ENCODE measurements at regions not wholly inside any gene's neighbourhood (a gene's known extent, or its start where the extent isn't known, plus 50 kb on each side); places are given as distances from the start of the nearest gene placed in this dataset.

GRCh38 chr6:164826831-164827468 lies 482.5 kb downstream of the C6orf118 start:
- dilution Hi-C loops (cut with HindIII; ENCODE audit: low sequenced_read_pairs, unreplicated experiment): no loop called here
- CTCF ChIA-PET: no interaction called here

More at GRCh38 chr6:164826831-164827468, 482.5 kb downstream of the C6orf118 start:
- ATAC-seq (ENCODE audit: low read depth) (no peak), DNase-seq (no peak)
- Histone ChIP-seq H2BK20ac (ENCODE audit: low read depth, low read length) (no peak overlapping the region), H3K79me1 (ENCODE audit: low read depth in 1 of 2, low read length in 2 of 2) (no peaks in the 10 kb centered on the region), H3K56ac (ENCODE audit: extremely low read depth, insufficient read depth, low read length) (no peak overlapping the region), H2BK15ac (ENCODE audit: low read depth, low read length) (no peak overlapping the region), H2AK5ac (ENCODE audit: low read depth, low read length) (no peak overlapping the region), H2AFZ (replicated peaks; ENCODE audit: low read length, poor library complexity) (no peak overlapping the region), H2AK9ac (replicated peaks; ENCODE audit: low read depth, low read length, poor library complexity) (no peak overlapping the region), H3K4me3 (ENCODE audit: insufficient read depth, low read depth, low read length) (no peak overlapping the region), H3K9ac (ENCODE audit: low read depth, low read length) (no peak overlapping the region), H3K36me3 (ENCODE audit: control insufficient read depth, insufficient read depth, low read length) (no peaks in the 10 kb centered on the region), H2BK5ac (ENCODE audit: low read depth, low read length, poor library complexity, severe bottlenecking) (no peak overlapping the region), H3K9me3 (ENCODE audit: control insufficient read depth, insufficient read depth, low read length) (peaks cover 24% of the 10 kb centered on the region), H3K4me2 (ENCODE audit: low read depth, low read length) (no peak overlapping the region), H4K8ac (ENCODE audit: low read depth in 2 of 2, low read length in 2 of 2) (no peak overlapping the region), H3K4me1 (ENCODE audit: control insufficient read depth, insufficient read depth, low read length) (no peaks in the 10 kb centered on the region), H3K4ac (ENCODE audit: low read depth, low read length) (no peak overlapping the region), H4K91ac (ENCODE audit: insufficient read depth, low read depth, low read length) (no peak overlapping the region), H3K27me3 (ENCODE audit: control insufficient read depth, insufficient read depth, low read length) (no peaks in the 10 kb centered on the region), H2BK120ac (ENCODE audit: low read depth, low read length) (no peak overlapping the region), H3K18ac (ENCODE audit: low read depth, low read length) (no peak overlapping the region), H3K9me1 (ENCODE audit: insufficient read depth, low read length) (no peaks in the 10 kb centered on the region), H4K20me1 (ENCODE audit: insufficient read depth, low read length) (no peaks in the 10 kb centered on the region), H4K5ac (ENCODE audit: low read depth, low read length) (no peak overlapping the region), H3K27ac (ENCODE audit: insufficient read depth, low read length) (no peak overlapping the region), H3K23ac (ENCODE audit: low read depth, low read length) (no peak overlapping the region), H3K14ac (replicated peaks; ENCODE audit: low read depth, low read length) (no peak overlapping the region)
- in situ Hi-C loops (cut with MboI; ENCODE audit: low sequenced_read_pairs): no loop called here
- TF ChIP-seq SMC3 (IDR thresholded peaks at IDR 0.05; ENCODE audit: low read depth, low read length) (no peak), MAFK (IDR thresholded peaks at IDR 0.05; ENCODE audit: low read depth, low read length) (no peak), FOS (IDR thresholded peaks at IDR 0.05; ENCODE audit: low read depth, low read length) (no peak), CTCF (conservative IDR thresholded peaks at IDR 0.05; ENCODE audit: low read depth, low read length) (no peak)
- POLR2A ChIA-PET (ENCODE audit: unreplicated experiment): no interaction called here
- no TSS peak for BruUV-seq (replicated peaks)
- intact Hi-C loops (cut with micrococcal nuclease): no loop called here
- WGBS, 2 experiments (ENCODE audit: extremely low coverage in 2 of 2, insufficient read length in 1 of 2): 30% methylated on average over 3 of the region's 11 CpGs; no CpG with 5 or more reads in 1 of the 2 experiments

All from IMR-90 (cell line).